ENCODE measurements at regions not wholly inside any gene's neighbourhood (a gene's known extent, or its start where the extent isn't known, plus 50 kb on each side); places are given as distances from the start of the nearest gene placed in this dataset.

- TF ChIP-seq EZH2phosphoT487 (IDR thresholded peaks at IDR 0.05; ENCODE audit: insufficient read depth, low read depth), result no peak
- TF ChIP-seq EZH2 (IDR thresholded peaks at IDR 0.05; ENCODE audit: insufficient read depth, poor library complexity, severe bottlenecking), result no peak
These were observed 105.2 kb upstream of the OTOS start for GRCh38 chr2:240245706-240246105.

Data from GM23248 (cell line).